MM.1S (cell line): ENCODE measurements at regions not wholly inside any gene's neighbourhood (a gene's known extent, or its start where the extent isn't known, plus 50 kb on each side); places are given as distances from the start of the nearest gene placed in this dataset.

Experiments used
- EZH2 ChIP-seq: fragments of 300-600 bp; sonication (generic); optimal IDR thresholded peaks from 2 replicates; pipeline ENCODE3; 2017; ENCODE audit warnings: low read depth, mild to moderate bottlenecking, antibody characterized with exemption, low read length, mixed read lengths
- EZH2phosphoT487 ChIP-seq: fragments of 300-600 bp; sonication (generic); IDR thresholded peaks from 2 replicates; pipeline ENCODE4 v1.6.1; 2018; ENCODE audit warnings: antibody characterized with exemption, low read length
- TF ChIP-seq, protein P1 (sequence below): fragments of 300-600 bp; sonication (generic); IDR thresholded peaks from 2 replicates; pipeline ENCODE4 v1.5.1; 2016; ENCODE audit warnings: antibody characterized with exemption, low read length, mixed read lengths

DNA sequence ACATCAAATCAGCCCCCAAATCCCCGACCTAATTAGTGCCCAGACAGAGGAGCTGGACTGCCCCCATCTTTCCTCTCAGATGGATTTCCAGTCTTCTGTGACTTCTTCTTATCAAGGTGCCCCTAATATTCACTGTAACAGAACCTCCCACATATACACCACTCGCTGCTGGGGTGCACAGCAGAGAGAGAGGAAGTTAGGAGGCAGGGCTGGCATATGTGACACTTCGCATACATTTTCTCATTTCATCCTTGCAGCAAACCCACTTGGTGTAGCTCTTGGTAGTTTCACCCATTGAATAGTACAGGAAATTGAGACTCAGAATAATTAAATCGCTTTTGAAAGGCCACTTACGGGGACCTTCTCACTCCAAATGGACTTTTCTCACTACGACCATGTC is 56.5 kb upstream of the CCND2 start:
- TF ChIP-seq, protein P1, sequence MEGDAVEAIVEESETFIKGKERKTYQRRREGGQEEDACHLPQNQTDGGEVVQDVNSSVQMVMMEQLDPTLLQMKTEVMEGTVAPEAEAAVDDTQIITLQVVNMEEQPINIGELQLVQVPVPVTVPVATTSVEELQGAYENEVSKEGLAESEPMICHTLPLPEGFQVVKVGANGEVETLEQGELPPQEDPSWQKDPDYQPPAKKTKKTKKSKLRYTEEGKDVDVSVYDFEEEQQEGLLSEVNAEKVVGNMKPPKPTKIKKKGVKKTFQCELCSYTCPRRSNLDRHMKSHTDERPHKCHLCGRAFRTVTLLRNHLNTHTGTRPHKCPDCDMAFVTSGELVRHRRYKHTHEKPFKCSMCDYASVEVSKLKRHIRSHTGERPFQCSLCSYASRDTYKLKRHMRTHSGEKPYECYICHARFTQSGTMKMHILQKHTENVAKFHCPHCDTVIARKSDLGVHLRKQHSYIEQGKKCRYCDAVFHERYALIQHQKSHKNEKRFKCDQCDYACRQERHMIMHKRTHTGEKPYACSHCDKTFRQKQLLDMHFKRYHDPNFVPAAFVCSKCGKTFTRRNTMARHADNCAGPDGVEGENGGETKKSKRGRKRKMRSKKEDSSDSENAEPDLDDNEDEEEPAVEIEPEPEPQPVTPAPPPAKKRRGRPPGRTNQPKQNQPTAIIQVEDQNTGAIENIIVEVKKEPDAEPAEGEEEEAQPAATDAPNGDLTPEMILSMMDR: no peak
- no peak for TF ChIP-seq EZH2
- TF ChIP-seq EZH2phosphoT487: no peak
